ENCODE measurements at regions not wholly inside any gene's neighbourhood (a gene's known extent, or its start where the extent isn't known, plus 50 kb on each side); places are given as distances from the start of the nearest gene placed in this dataset.

DNA sequence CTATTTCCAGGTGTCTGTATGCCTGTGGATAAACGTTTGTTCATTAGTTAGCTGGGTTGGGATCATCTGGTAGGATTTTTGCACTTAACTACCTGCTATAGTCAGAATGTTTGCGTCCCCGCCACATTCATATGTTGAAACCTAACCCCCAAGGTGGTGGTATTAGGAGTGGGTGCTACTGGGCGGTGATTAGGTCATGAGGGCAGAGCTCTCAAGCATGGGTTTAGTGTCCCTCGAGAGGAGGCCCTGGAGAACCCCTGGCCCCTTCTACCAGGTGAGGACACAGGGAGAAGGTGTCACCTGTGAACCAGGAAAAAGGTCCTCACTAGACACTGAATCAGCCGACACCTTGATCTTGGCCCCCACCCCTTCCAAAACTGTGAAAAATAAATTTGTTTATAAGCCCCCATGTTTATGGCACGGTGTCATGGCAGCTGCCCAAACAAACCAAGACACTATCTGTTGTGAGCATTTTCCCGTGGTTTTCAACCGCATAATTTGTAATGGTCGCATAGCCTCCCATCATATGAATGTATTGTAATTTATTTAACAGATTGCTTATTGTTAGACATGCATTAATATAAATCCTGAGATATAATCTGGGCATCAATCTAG lies 92.7 kb upstream of the TRIM2 start:
- peaks cover 0 to 2% (median 0%) of the 10 kb centered on the region in 4 donors for H3K27me3 ChIP-seq (ENCODE audit: control insufficient read depth in 4 of 4, insufficient read depth in 4 of 4, low read length in 3 of 4)
- DNase-seq (ENCODE audit: low spot score): no peak
- TF ChIP-seq SP1 (IDR thresholded peaks at IDR 0.05): no peak

GRCh38 chr4:153112041-153112441 lies 92.2 kb upstream of the TRIM2 start:
- H3K36me3 ChIP-seq (ENCODE audit: control insufficient read depth in 4 of 4, insufficient read depth in 3 of 4, low read depth in 1 of 4, low read length in 3 of 4): no peaks in the 10 kb centered on the region
- 92% methylated on average over 10 of the region's 10 CpGs for WGBS
- peaks cover 0 to 2% (median 0%) of the 10 kb centered on the region in 4 donors for H3K27me3 ChIP-seq (ENCODE audit: control insufficient read depth in 4 of 4, insufficient read depth in 4 of 4, low read length in 3 of 4)
- TF ChIP-seq, protein P1, sequence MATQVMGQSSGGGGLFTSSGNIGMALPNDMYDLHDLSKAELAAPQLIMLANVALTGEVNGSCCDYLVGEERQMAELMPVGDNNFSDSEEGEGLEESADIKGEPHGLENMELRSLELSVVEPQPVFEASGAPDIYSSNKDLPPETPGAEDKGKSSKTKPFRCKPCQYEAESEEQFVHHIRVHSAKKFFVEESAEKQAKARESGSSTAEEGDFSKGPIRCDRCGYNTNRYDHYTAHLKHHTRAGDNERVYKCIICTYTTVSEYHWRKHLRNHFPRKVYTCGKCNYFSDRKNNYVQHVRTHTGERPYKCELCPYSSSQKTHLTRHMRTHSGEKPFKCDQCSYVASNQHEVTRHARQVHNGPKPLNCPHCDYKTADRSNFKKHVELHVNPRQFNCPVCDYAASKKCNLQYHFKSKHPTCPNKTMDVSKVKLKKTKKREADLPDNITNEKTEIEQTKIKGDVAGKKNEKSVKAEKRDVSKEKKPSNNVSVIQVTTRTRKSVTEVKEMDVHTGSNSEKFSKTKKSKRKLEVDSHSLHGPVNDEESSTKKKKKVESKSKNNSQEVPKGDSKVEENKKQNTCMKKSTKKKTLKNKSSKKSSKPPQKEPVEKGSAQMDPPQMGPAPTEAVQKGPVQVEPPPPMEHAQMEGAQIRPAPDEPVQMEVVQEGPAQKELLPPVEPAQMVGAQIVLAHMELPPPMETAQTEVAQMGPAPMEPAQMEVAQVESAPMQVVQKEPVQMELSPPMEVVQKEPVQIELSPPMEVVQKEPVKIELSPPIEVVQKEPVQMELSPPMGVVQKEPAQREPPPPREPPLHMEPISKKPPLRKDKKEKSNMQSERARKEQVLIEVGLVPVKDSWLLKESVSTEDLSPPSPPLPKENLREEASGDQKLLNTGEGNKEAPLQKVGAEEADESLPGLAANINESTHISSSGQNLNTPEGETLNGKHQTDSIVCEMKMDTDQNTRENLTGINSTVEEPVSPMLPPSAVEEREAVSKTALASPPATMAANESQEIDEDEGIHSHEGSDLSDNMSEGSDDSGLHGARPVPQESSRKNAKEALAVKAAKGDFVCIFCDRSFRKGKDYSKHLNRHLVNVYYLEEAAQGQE (IDR thresholded peaks at IDR 0.05): no peak
- no peak for TF ChIP-seq EGR1 (IDR thresholded peaks at IDR 0.05; ENCODE audit: low read depth in 2 of 2)
- no peaks in the 10 kb centered on the region for H3K9me3 ChIP-seq (ENCODE audit: control insufficient read depth in 4 of 4, low read length in 3 of 4)
- no peaks in the 10 kb centered on the region for H3K4me1 ChIP-seq (ENCODE audit: control insufficient read depth in 4 of 4, insufficient read depth in 4 of 4, low read length in 3 of 4)
- H3K9ac ChIP-seq (ENCODE audit: low read depth in 1 of 2, low read length in 2 of 2): no peak overlapping the region
- H3K4me3 ChIP-seq (ENCODE audit: low read depth in 1 of 3, low read length in 3 of 3): no peak overlapping the region
- DNase-seq (ENCODE audit: low spot score): no peak
- H3K27ac ChIP-seq (ENCODE audit: low read depth in 1 of 2, low read length in 2 of 2): no peak overlapping the region

More for the DNA sequence above, 92.7 kb upstream of the TRIM2 start:
- H3K4me3 ChIP-seq (ENCODE audit: low read depth in 1 of 3, low read length in 3 of 3): no peak overlapping the region
- WGBS: 93% methylated on average over 10 of the region's 10 CpGs
- no peaks in the 10 kb centered on the region for H3K9me3 ChIP-seq (ENCODE audit: control insufficient read depth in 4 of 4, low read length in 3 of 4)
- no peaks in the 10 kb centered on the region for H3K36me3 ChIP-seq (ENCODE audit: control insufficient read depth in 4 of 4, insufficient read depth in 3 of 4, low read depth in 1 of 4, low read length in 3 of 4)
- H3K27ac ChIP-seq (ENCODE audit: low read depth in 1 of 2, low read length in 2 of 2): no peak overlapping the region
- no peaks in the 10 kb centered on the region for H3K4me1 ChIP-seq (ENCODE audit: control insufficient read depth in 4 of 4, insufficient read depth in 4 of 4, low read length in 3 of 4)
- no peak overlapping the region for H3K9ac ChIP-seq (ENCODE audit: low read depth in 1 of 2, low read length in 2 of 2)

DNA sequence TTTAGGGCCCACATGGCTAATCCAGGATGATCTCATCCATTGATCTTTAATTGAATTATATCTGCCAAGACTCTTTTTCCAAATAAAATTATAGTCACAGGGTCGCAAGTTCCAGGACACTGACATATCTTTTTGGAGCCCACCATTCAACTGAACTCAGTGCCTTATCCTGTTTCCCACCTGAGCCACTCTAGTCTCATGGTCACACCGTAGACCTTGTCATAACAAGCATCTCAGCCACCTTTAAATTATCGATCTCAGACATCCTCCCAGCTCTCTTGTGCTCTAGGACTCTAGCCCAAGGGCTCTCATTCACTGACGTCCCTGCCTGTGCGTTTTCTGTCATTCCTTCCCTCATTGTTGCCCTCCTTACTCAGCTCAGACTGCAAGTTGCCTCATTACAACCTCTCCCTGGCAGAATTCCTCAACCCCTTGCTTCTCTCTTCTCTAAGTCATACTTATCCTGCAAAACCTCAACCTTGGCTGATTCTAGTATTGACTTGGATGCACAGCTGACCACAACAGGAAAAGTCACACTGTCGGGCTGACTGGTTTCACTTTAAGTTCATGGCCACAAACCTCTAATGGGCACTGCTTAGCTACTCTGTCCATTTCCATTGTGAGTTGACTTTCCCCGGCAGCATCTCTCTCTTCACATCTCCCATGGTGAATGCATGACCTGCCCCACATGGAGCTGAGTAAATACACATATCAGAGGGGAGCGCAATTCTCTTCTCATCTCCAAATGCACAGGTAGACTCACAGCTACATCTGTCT lies 91.0 kb upstream of the TRIM2 start:
- no peak for DNase-seq (ENCODE audit: low spot score)
- Histone ChIP-seq H3K4me3 (ENCODE audit: low read depth in 1 of 3, low read length in 3 of 3) (no peak overlapping the region), H3K27me3 (ENCODE audit: control insufficient read depth in 4 of 4, insufficient read depth in 4 of 4, low read length in 3 of 4) (peaks cover 0 to 1% (median 0%) of the 10 kb centered on the region in 4 donors), H3K4me1 (ENCODE audit: control insufficient read depth in 4 of 4, insufficient read depth in 4 of 4, low read length in 3 of 4) (no peaks in the 10 kb centered on the region), H3K27ac (ENCODE audit: low read depth in 1 of 2, low read length in 2 of 2) (no peak overlapping the region), H3K9me3 (ENCODE audit: control insufficient read depth in 4 of 4, low read length in 3 of 4) (no peaks in the 10 kb centered on the region), H3K36me3 (ENCODE audit: control insufficient read depth in 4 of 4, insufficient read depth in 3 of 4, low read depth in 1 of 4, low read length in 3 of 4) (no peaks in the 10 kb centered on the region), H3K9ac (ENCODE audit: low read depth in 1 of 2, low read length in 2 of 2) (no peak overlapping the region)
- WGBS: 83% methylated on average over 8 of the region's 8 CpGs
- no peak for TF ChIP-seq RAD21 (IDR thresholded peaks at IDR 0.05)
- TF ChIP-seq YY1 (IDR thresholded peaks at IDR 0.05): no peak
- TF ChIP-seq, protein P2, sequence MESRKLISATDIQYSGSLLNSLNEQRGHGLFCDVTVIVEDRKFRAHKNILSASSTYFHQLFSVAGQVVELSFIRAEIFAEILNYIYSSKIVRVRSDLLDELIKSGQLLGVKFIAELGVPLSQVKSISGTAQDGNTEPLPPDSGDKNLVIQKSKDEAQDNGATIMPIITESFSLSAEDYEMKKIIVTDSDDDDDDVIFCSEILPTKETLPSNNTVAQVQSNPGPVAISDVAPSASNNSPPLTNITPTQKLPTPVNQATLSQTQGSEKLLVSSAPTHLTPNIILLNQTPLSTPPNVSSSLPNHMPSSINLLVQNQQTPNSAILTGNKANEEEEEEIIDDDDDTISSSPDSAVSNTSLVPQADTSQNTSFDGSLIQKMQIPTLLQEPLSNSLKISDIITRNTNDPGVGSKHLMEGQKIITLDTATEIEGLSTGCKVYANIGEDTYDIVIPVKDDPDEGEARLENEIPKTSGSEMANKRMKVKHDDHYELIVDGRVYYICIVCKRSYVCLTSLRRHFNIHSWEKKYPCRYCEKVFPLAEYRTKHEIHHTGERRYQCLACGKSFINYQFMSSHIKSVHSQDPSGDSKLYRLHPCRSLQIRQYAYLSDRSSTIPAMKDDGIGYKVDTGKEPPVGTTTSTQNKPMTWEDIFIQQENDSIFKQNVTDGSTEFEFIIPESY (IDR thresholded peaks at IDR 0.05): no peak
- TF ChIP-seq GABPA (IDR thresholded peaks at IDR 0.05 in 1 of 2, conservative IDR thresholded peaks at IDR 0.05 in 1 of 2): no peak
- TF ChIP-seq HNF4A (conservative IDR thresholded peaks at IDR 0.05): no peak
- TF ChIP-seq, protein P1 (IDR thresholded peaks at IDR 0.05): no peak
- TF ChIP-seq ATF3 (IDR thresholded peaks at IDR 0.05): no peak
- TF ChIP-seq TAF1 (conservative IDR thresholded peaks at IDR 0.05): no peak
- no peak for TF ChIP-seq FOXA1 (IDR thresholded peaks at IDR 0.05)
- TF ChIP-seq EGR1 (IDR thresholded peaks at IDR 0.05; ENCODE audit: low read depth in 2 of 2): no peak
- no peak for TF ChIP-seq HNF4G (IDR thresholded peaks at IDR 0.05)
- TF ChIP-seq FOXA2 (IDR thresholded peaks at IDR 0.05): no peak
- no peak for TF ChIP-seq MAX (IDR thresholded peaks at IDR 0.05)
